SU-DHL-6 (cell line): ENCODE measurements at regions not wholly inside any gene's neighbourhood (a gene's known extent, or its start where the extent isn't known, plus 50 kb on each side); places are given as distances from the start of the nearest gene placed in this dataset.

Source experiments
- H2AFZ ChIP-seq: fragments of 200-600 bp; sonication (generic); 2 replicates; pipeline ENCODE4 v1.6.1; 2014; ENCODE audit warnings: low read depth, mild to moderate bottlenecking, moderate library complexity, mixed read lengths, antibody characterized with exemption, low read length; ENCODE audit not compliant: severe bottlenecking
- H3F3A ChIP-seq: fragments of 200-600 bp; shearing (Covaris generic); 2 replicates; pipeline ENCODE4 v1.6.0; 2016; ENCODE audit warnings: antibody characterized with exemption, mild to moderate bottlenecking; ENCODE audit not compliant: insufficient read depth
- H3K27ac ChIP-seq: fragments of 200-600 bp; sonication (generic); 2 replicates; pipeline ENCODE4 v1.5.1; 2016; ENCODE audit warnings: low read depth, mild to moderate bottlenecking, low read length, moderate library complexity, mixed read lengths
- H3K27me3 ChIP-seq: fragments of 200-600 bp; sonication (generic), shearing (Covaris generic); 2 replicates; pipeline ENCODE4 v1.6.0; 2014; ENCODE audit warnings: mild to moderate bottlenecking, low read length
- H3K36me3 ChIP-seq: fragments of 200-600 bp; sonication (generic); 2 replicates; pipeline ENCODE4 v1.6.1; 2014; ENCODE audit warnings: mild to moderate bottlenecking, low read length, mixed read lengths
- H3K4me2 ChIP-seq: fragments of 300-600, 200-600 bp; shearing (Covaris generic), sonication (generic); 2 replicates; pipeline ENCODE4 v1.6.0; 2014; ENCODE audit warnings: low read length, low read depth, mild to moderate bottlenecking; ENCODE audit not compliant: poor library complexity, severe bottlenecking
- H3K4me3 ChIP-seq: fragments of 200-600 bp; sonication (generic); 2 replicates; pipeline ENCODE4 v1.5.1; 2014; ENCODE audit warnings: antibody characterized with exemption, low read length, mild to moderate bottlenecking, mixed read lengths; ENCODE audit not compliant: insufficient read depth, poor library complexity, severe bottlenecking
- H3K79me2 ChIP-seq: fragments of 200-600 bp; sonication (generic); 2 replicates; pipeline ENCODE4 v1.6.1; 2014; ENCODE audit warnings: mild to moderate bottlenecking, low read length, moderate library complexity; ENCODE audit not compliant: insufficient read depth
- H3K9ac ChIP-seq: fragments of 200-600 bp; sonication (generic); 2 replicates; pipeline ENCODE4 v1.7.0; 2014; ENCODE audit warnings: mild to moderate bottlenecking, low read length
- H3K9me2 ChIP-seq: fragments of 200-600 bp; sonication (generic); replicated peaks from 2 replicates; pipeline ENCODE4 v1.6.1; 2014; ENCODE audit warnings: low read length; ENCODE audit not compliant: insufficient read depth
- H3K9me3 ChIP-seq: fragments of 200-600 bp; sonication (generic); 2 replicates; pipeline ENCODE4 v1.6.1; 2014; ENCODE audit warnings: low read length, mixed read lengths; ENCODE audit not compliant: insufficient read depth
- H4K20me1 ChIP-seq: fragments of 200-600 bp; sonication (generic); 2 replicates; pipeline ENCODE4 v1.6.1; 2014; ENCODE audit warnings: low read depth, mild to moderate bottlenecking, antibody characterized with exemption, low read length, moderate library complexity, mixed read lengths
- EZH2phosphoT487 ChIP-seq: fragments of 200-600 bp; sonication (generic), shearing (Covaris generic); conservative IDR thresholded peaks from 2 replicates; pipeline ENCODE4 v1.6.1; 2018; ENCODE audit warnings: mild to moderate bottlenecking, antibody characterized with exemption, low read length, moderate library complexity, mixed read lengths
- TF ChIP-seq, protein P1 (sequence below): fragments of 200-600 bp; sonication (generic); IDR thresholded peaks from one replicate; pipeline ENCODE4 v1.5.1; 2017; ENCODE audit warnings: antibody characterized with exemption, mild to moderate bottlenecking, low read length, moderate library complexity; ENCODE audit not compliant: insufficient read depth, poor library complexity, severe bottlenecking

DNA sequence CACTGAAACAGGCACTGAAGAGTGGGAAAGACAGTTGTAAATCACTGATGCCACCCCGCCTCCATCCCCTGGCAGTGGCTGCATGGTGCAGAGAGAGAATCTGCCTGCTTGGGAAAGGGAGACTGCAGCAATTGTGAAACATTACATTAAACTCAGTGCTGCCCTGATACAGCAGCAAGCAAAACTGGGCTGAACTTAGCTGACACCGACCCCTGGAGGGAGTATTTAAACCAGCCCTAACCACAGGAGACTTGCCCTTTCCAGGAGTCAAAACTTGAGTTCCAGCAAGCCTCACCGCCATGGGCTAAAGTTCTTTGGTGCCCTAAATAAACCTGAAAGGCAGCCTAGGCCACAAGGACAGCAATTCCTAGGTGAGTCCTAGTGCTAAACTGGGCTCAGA lies 109.4 kb upstream of the PLPP4 start:
- Histone ChIP-seq H4K20me1 (no peaks in the 10 kb centered on the region), H3K9me2 (no peaks in the 10 kb centered on the region), H3K27me3 (no peaks in the 10 kb centered on the region), H3K9me3 (no peaks in the 10 kb centered on the region), H3K4me3 (no peak overlapping the region), H3K27ac (no peak overlapping the region), H3K4me2 (no peak overlapping the region), H3F3A (no peaks in the 10 kb centered on the region), H2AFZ (no peak overlapping the region), H3K79me2 (no peaks in the 10 kb centered on the region), H3K9ac (no peak overlapping the region), H3K36me3 (no peaks in the 10 kb centered on the region)
- TF ChIP-seq EZH2phosphoT487: no peak
- TF ChIP-seq, protein P1, sequence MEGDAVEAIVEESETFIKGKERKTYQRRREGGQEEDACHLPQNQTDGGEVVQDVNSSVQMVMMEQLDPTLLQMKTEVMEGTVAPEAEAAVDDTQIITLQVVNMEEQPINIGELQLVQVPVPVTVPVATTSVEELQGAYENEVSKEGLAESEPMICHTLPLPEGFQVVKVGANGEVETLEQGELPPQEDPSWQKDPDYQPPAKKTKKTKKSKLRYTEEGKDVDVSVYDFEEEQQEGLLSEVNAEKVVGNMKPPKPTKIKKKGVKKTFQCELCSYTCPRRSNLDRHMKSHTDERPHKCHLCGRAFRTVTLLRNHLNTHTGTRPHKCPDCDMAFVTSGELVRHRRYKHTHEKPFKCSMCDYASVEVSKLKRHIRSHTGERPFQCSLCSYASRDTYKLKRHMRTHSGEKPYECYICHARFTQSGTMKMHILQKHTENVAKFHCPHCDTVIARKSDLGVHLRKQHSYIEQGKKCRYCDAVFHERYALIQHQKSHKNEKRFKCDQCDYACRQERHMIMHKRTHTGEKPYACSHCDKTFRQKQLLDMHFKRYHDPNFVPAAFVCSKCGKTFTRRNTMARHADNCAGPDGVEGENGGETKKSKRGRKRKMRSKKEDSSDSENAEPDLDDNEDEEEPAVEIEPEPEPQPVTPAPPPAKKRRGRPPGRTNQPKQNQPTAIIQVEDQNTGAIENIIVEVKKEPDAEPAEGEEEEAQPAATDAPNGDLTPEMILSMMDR: no peak

DNA sequence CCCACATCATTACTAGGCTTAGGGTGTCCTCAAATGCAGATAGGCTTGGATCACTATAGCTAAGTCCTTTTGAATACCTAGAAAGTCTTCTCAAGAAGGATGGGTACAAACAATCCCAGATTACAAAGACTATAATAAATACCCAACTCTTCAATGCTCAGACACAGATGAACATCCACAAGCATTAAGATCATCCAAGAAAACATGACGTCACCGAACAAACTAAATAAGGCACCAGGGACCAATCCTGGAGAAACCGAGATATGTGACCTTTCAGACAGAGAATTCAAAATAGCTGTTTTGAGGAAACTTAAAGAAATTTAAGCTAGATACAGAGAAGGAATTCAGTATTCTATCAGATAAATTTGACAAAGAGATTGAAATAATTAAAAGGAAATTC lies 108.0 kb upstream of the PLPP4 start:
- no peaks in the 10 kb centered on the region for H3K36me3 ChIP-seq
- H3K27ac ChIP-seq: no peak overlapping the region
- no peaks in the 10 kb centered on the region for H4K20me1 ChIP-seq
- no peaks in the 10 kb centered on the region for H3F3A ChIP-seq
- H3K4me2 ChIP-seq: no peak overlapping the region
- H3K9me2 ChIP-seq: no peaks in the 10 kb centered on the region
- TF ChIP-seq, protein P1: no peak
- TF ChIP-seq EZH2phosphoT487: no peak
- H3K9me3 ChIP-seq: no peaks in the 10 kb centered on the region
- H2AFZ ChIP-seq: no peak overlapping the region
- H3K79me2 ChIP-seq: no peaks in the 10 kb centered on the region
- no peak overlapping the region for H3K9ac ChIP-seq
- H3K27me3 ChIP-seq: no peaks in the 10 kb centered on the region
- H3K4me3 ChIP-seq: no peak overlapping the region

- Histone ChIP-seq H3K27ac (no peak overlapping the region), H3K4me3 (no peak overlapping the region), H3F3A (no peaks in the 10 kb centered on the region), H3K9me3 (no peaks in the 10 kb centered on the region), H3K79me2 (no peaks in the 10 kb centered on the region), H3K4me2 (no peak overlapping the region), H3K9ac (no peak overlapping the region), H2AFZ (no peak overlapping the region), H3K9me2 (no peaks in the 10 kb centered on the region), H4K20me1 (no peaks in the 10 kb centered on the region), H3K36me3 (no peaks in the 10 kb centered on the region), H3K27me3 (no peaks in the 10 kb centered on the region)
- no peak for TF ChIP-seq EZH2phosphoT487
- TF ChIP-seq, protein P1: no peak
Measured at GRCh38 chr10:120355425-120355824, 101.6 kb upstream of the PLPP4 start.

- no peaks in the 10 kb centered on the region for H3K27me3 ChIP-seq
- H4K20me1 ChIP-seq: no peaks in the 10 kb centered on the region
- H2AFZ ChIP-seq: no peak overlapping the region
- no peaks in the 10 kb centered on the region for H3K9me3 ChIP-seq
- no peaks in the 10 kb centered on the region for H3K36me3 ChIP-seq
- no peak overlapping the region for H3K9ac ChIP-seq
- H3K4me2 ChIP-seq: no peak overlapping the region
- TF ChIP-seq, protein P1: no peak
- H3K9me2 ChIP-seq: no peaks in the 10 kb centered on the region; the same call in 1 of the 2 replicates
- no peaks in the 10 kb centered on the region for H3K79me2 ChIP-seq
- no peak overlapping the region for H3K27ac ChIP-seq
- no peak overlapping the region for H3K4me3 ChIP-seq
- H3F3A ChIP-seq: no peaks in the 10 kb centered on the region
Measured at GRCh38 chr10:120360571-120360970, 96.5 kb upstream of the PLPP4 start.
